ENCODE measurements at regions not wholly inside any gene's neighbourhood (a gene's known extent, or its start where the extent isn't known, plus 50 kb on each side); places are given as distances from the start of the nearest gene placed in this dataset.

- Mint-ChIP-seq H3K36me3 (ENCODE audit: low read depth) (no peaks in the 10 kb centered on the region), H3K9me3 (no peaks in the 10 kb centered on the region), H3K4me1 (no peaks in the 10 kb centered on the region), H3K27me3 (ENCODE audit: low read depth, poor library complexity) (peaks cover 5% of the 10 kb centered on the region), H3K27ac (no peak overlapping the region), H3K4me3 (no peak overlapping the region)
- no peak for TF ChIP-seq CTCF (IDR thresholded peaks at IDR 0.05)
- no peak for DNase-seq
Measured at GRCh38 chr14:28152453-28153044, 614.0 kb upstream of the FOXG1 start.

- H3K27me3 Mint-ChIP-seq (ENCODE audit: low read depth, poor library complexity): peaks cover 5% of the 10 kb centered on the region
- no peak overlapping the region for H3K4me3 Mint-ChIP-seq
- no peak overlapping the region for H3K27ac Mint-ChIP-seq
- H3K36me3 Mint-ChIP-seq (ENCODE audit: low read depth): no peaks in the 10 kb centered on the region
- H3K4me1 Mint-ChIP-seq: no peaks in the 10 kb centered on the region
- no peak for TF ChIP-seq CTCF (IDR thresholded peaks at IDR 0.05)
- H3K9me3 Mint-ChIP-seq: no peaks in the 10 kb centered on the region
- no peak for DNase-seq
Measured at GRCh38 chr14:28157289-28157869, 609.2 kb upstream of the FOXG1 start.

GRCh38 chr14:28157887-28158791 lies 608.4 kb upstream of the FOXG1 start:
- H3K4me3 Mint-ChIP-seq: no peak overlapping the region
- no peaks in the 10 kb centered on the region for H3K36me3 Mint-ChIP-seq (ENCODE audit: low read depth)
- peaks cover 5% of the 10 kb centered on the region for H3K27me3 Mint-ChIP-seq (ENCODE audit: low read depth, poor library complexity)
- no peak for DNase-seq
- no peak overlapping the region for H3K27ac Mint-ChIP-seq
- H3K9me3 Mint-ChIP-seq: no peaks in the 10 kb centered on the region
- H3K4me1 Mint-ChIP-seq: no peaks in the 10 kb centered on the region
- TF ChIP-seq CTCF (IDR thresholded peaks at IDR 0.05): no peak

- Mint-ChIP-seq H3K27ac (no peak overlapping the region), H3K36me3 (ENCODE audit: low read depth) (no peaks in the 10 kb centered on the region), H3K4me3 (no peak overlapping the region), H3K4me1 (no peaks in the 10 kb centered on the region), H3K9me3 (no peaks in the 10 kb centered on the region), H3K27me3 (ENCODE audit: low read depth, poor library complexity) (peaks cover 5% of the 10 kb centered on the region)
- DNase-seq: no peak
- TF ChIP-seq CTCF (IDR thresholded peaks at IDR 0.05): no peak
Measured at GRCh38 chr14:28161040-28161439, 605.5 kb upstream of the FOXG1 start.

GRCh38 chr14:28163233-28163632 lies 603.4 kb upstream of the FOXG1 start:
- no peak for DNase-seq
- no peak for TF ChIP-seq CTCF (IDR thresholded peaks at IDR 0.05)
- Mint-ChIP-seq H3K4me1 (no peaks in the 10 kb centered on the region), H3K4me3 (no peak overlapping the region), H3K36me3 (ENCODE audit: low read depth) (no peaks in the 10 kb centered on the region), H3K27ac (no peak overlapping the region), H3K9me3 (no peaks in the 10 kb centered on the region), H3K27me3 (ENCODE audit: low read depth, poor library complexity) (peaks cover 5% of the 10 kb centered on the region)

All from nephron progenitor cell (in vitro differentiated cells).